ENCODE measurements at regions not wholly inside any gene's neighbourhood (a gene's known extent, or its start where the extent isn't known, plus 50 kb on each side); places are given as distances from the start of the nearest gene placed in this dataset.

GRCh38 chr17:69749911-69750310 lies 325.1 kb upstream of the KCNJ16 start:
- no peak for TF ChIP-seq CTCF (conservative IDR thresholded peaks at IDR 0.05)
- Mint-ChIP-seq H3K4me3 (no peak overlapping the region), H3K9me3 (no peaks in the 10 kb centered on the region), H3K27ac (ENCODE audit: unreplicated experiment) (no peak overlapping the region), H3K36me3 (ENCODE audit: low read depth) (no peaks in the 10 kb centered on the region), H3K4me1 (no peaks in the 10 kb centered on the region), H3K27me3 (ENCODE audit: low read depth) (no peaks in the 10 kb centered on the region)
- DNase-seq (ENCODE audit: low read depth, low spot score) = no peak

DNA sequence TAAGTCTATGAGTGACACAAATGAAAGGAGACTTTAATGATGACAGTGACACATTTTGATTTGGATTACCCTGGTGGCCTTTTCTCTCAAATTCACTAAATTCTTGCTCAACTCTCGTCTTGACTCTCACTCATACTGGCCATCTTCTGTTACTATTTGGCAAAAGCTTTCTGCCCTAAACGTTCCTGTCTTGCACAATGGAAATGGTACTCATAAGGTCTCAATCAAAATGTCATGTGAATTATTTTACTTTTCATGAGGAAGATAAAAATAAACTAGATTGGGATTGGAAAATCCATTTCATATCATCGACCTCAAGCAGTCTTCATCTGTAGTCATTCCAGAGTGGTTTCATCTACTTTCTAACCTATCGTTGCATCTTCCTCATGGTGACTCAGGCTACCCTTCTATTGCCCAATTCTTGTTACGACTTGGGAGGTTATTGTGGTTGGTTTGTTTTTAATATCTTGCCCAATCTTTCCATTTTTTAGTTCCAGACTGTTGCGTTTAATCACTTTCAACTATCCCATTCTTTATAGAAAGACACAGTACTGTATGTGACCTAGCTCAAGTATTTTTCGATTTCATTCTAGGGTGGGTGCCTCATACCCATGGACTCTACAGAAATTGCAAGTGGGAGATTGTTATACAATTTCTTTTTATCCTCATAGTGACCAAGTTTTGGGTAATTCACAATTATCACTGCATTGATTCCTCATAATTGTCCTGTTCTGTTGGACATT lies 317.2 kb upstream of the KCNJ16 start:
- H3K27ac Mint-ChIP-seq (ENCODE audit: unreplicated experiment) = no peak overlapping the region
- no peak for DNase-seq (ENCODE audit: low read depth, low spot score)
- no peak for TF ChIP-seq CTCF (conservative IDR thresholded peaks at IDR 0.05)
- H3K36me3 Mint-ChIP-seq (ENCODE audit: low read depth) = no peaks in the 10 kb centered on the region
- no peak overlapping the region for H3K4me3 Mint-ChIP-seq
- no peaks in the 10 kb centered on the region for H3K9me3 Mint-ChIP-seq
- peaks cover 2% of the 10 kb centered on the region for H3K4me1 Mint-ChIP-seq
- no peaks in the 10 kb centered on the region for H3K27me3 Mint-ChIP-seq (ENCODE audit: low read depth)

DNA sequence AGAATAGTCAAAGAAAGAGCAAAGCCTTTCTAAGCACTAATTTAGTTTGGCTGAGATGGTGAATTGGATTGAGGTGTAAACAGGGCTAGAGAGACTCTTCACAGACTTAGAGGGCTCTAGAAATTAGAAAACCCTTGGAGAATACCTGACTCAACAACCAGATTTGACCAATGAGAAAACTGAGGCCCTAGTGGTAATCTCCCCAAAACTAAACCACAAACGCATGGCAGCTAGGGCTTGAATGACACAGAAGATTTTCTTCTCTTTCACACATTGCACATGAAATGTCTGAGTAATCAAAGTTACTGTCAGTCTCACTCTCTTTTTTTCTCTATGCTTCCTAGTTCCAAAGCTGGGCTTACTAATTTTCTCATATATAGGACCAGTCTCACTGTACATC lies 314.5 kb upstream of the KCNJ16 start:
- Mint-ChIP-seq H3K9me3 (no peaks in the 10 kb centered on the region), H3K27me3 (ENCODE audit: low read depth) (no peaks in the 10 kb centered on the region), H3K4me1 (peaks cover 8% of the 10 kb centered on the region), H3K4me3 (no peak overlapping the region), H3K27ac (ENCODE audit: unreplicated experiment) (no peak overlapping the region), H3K36me3 (ENCODE audit: low read depth) (no peaks in the 10 kb centered on the region)
- DNase-seq (ENCODE audit: low read depth, low spot score) = no peak
- no peak for TF ChIP-seq CTCF (conservative IDR thresholded peaks at IDR 0.05)

GRCh38 chr17:69761011-69761410 lies 314.0 kb upstream of the KCNJ16 start:
- H3K27me3 Mint-ChIP-seq (ENCODE audit: low read depth) = no peaks in the 10 kb centered on the region
- no peak for TF ChIP-seq CTCF (conservative IDR thresholded peaks at IDR 0.05)
- H3K4me3 Mint-ChIP-seq = no peak overlapping the region
- DNase-seq (ENCODE audit: low read depth, low spot score) = no peak
- H3K9me3 Mint-ChIP-seq = no peaks in the 10 kb centered on the region
- H3K36me3 Mint-ChIP-seq (ENCODE audit: low read depth) = no peaks in the 10 kb centered on the region
- no peak overlapping the region for H3K27ac Mint-ChIP-seq (ENCODE audit: unreplicated experiment)
- peaks cover 8% of the 10 kb centered on the region for H3K4me1 Mint-ChIP-seq

DNA sequence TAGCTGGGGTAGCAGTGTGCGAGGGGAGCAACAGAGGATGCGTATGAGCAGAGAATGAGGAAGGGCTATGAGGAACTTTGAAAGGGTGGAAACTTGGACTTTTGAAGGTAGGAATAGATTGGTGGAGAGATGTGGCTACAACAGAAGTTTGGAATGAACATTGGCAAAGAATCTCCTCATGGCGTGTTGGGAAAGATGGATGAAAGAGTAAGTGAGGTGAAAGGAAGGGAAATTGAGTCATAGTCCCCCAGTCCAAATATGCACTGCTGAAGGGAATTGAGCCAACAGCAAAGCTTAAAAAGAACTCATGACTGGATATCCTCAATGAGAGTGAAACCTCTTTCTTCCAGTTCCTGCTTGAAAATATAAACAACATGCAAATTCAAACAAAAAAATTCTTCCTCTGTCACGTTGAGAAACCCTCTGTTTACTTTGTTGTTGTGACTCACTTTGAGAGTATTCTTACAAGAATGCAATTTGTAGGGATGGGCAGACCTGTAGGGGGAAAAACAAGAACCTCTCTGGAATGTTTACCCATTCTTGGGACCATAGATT lies 313.2 kb upstream of the KCNJ16 start:
- no peak for DNase-seq (ENCODE audit: low read depth, low spot score)

More for the DNA sequence above, 313.2 kb upstream of the KCNJ16 start:
- H3K4me1 Mint-ChIP-seq = peaks cover 8% of the 10 kb centered on the region
- H3K4me3 Mint-ChIP-seq = no peak overlapping the region
- no peaks in the 10 kb centered on the region for H3K9me3 Mint-ChIP-seq
- no peak for TF ChIP-seq CTCF (conservative IDR thresholded peaks at IDR 0.05)
- H3K27me3 Mint-ChIP-seq (ENCODE audit: low read depth) = no peaks in the 10 kb centered on the region
- no peaks in the 10 kb centered on the region for H3K36me3 Mint-ChIP-seq (ENCODE audit: low read depth)
- H3K27ac Mint-ChIP-seq (ENCODE audit: unreplicated experiment) = no peak overlapping the region
